ENCODE measurements at regions not wholly inside any gene's neighbourhood (a gene's known extent, or its start where the extent isn't known, plus 50 kb on each side); places are given as distances from the start of the nearest gene placed in this dataset.
"Not testable (repeated sequence)": the region's sequence is repeated elsewhere in the genome, so short reads cannot be mapped to it uniquely, and the experiment has no call there.

DNA sequence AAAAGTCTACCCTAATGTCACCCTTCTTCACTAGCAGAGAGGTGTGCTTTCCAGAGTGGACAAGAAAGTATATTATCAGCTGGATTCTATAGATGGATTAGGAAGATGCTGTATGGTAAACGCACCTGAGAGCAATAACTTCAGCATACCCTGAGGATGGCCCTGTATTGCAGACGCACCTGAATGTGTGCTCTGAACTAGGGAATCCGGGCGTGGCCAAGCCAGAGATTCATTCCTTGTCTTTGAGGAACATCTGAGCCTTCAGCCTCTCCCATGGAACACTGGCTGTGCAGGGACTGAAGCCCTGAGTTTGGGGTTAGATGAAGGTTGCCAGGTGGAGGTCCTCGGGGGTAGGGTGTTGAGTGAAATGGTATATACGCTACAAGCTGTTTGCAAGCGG lies 66.2 kb upstream of the NFE2L3 start:
- no peaks in the 10 kb centered on the region for H3K9me3 ChIP-seq (ENCODE audit: control insufficient read depth, insufficient read depth, low read length)
- TF ChIP-seq, protein P1, sequence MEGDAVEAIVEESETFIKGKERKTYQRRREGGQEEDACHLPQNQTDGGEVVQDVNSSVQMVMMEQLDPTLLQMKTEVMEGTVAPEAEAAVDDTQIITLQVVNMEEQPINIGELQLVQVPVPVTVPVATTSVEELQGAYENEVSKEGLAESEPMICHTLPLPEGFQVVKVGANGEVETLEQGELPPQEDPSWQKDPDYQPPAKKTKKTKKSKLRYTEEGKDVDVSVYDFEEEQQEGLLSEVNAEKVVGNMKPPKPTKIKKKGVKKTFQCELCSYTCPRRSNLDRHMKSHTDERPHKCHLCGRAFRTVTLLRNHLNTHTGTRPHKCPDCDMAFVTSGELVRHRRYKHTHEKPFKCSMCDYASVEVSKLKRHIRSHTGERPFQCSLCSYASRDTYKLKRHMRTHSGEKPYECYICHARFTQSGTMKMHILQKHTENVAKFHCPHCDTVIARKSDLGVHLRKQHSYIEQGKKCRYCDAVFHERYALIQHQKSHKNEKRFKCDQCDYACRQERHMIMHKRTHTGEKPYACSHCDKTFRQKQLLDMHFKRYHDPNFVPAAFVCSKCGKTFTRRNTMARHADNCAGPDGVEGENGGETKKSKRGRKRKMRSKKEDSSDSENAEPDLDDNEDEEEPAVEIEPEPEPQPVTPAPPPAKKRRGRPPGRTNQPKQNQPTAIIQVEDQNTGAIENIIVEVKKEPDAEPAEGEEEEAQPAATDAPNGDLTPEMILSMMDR (IDR thresholded peaks at IDR 0.05; ENCODE audit: low read depth, low read length) = no peak
- no peak overlapping the region for H3K4me3 ChIP-seq (ENCODE audit: low read depth, low read length)
- CTCF ChIA-PET = interaction anchor here (9.7 kb wide), 1 partner anchor 278 kb away, joined by 278 read pairs; no protein-coding TSS in a partner anchor
- DNase-seq (ENCODE audit: low read depth, low spot score) = no peak
- no peak overlapping the region for H3K27ac ChIP-seq (ENCODE audit: low read depth, low read length)
- POLR2A ChIA-PET = no interaction called here
- H3K27me3 ChIP-seq (ENCODE audit: control insufficient read depth, insufficient read depth, low read length) = peaks cover 16% of the 10 kb centered on the region

GRCh38 chr7:26087321-26088091 lies 64.5 kb upstream of the NFE2L3 start:
- DNase-seq (ENCODE audit: low read depth, low spot score) = no peak
- no peak overlapping the region for H3K27ac ChIP-seq (ENCODE audit: low read depth, low read length)
- peaks cover 13% of the 10 kb centered on the region for H3K27me3 ChIP-seq (ENCODE audit: control insufficient read depth, insufficient read depth, low read length)
- H3K9me3 ChIP-seq (ENCODE audit: control insufficient read depth, insufficient read depth, low read length) = no peaks in the 10 kb centered on the region
- H3K4me3 ChIP-seq (ENCODE audit: low read depth, low read length) = no peak overlapping the region
- ChIA-PET CTCF (interaction anchor here (1.7 to 9.7 kb wide), 3 partner anchors 15 to 276 kb away, joined by 5 to 278 read pairs (median 165); partner anchors contain the start of gene HNRNPA2B1), POLR2A (no interaction called here)
- TF ChIP-seq, protein P1 (IDR thresholded peaks at IDR 0.05; ENCODE audit: low read depth, low read length) = no peak

GRCh38 chr7:26089469-26089868 lies 62.5 kb upstream of the NFE2L3 start:
- not testable (repeated sequence) for H3K9me3 ChIP-seq (ENCODE audit: control insufficient read depth, insufficient read depth, low read length); H3K4me3 ChIP-seq (ENCODE audit: low read depth, low read length); DNase-seq (ENCODE audit: low read depth, low spot score); H3K27me3 ChIP-seq (ENCODE audit: control insufficient read depth, insufficient read depth, low read length); H3K27ac ChIP-seq (ENCODE audit: low read depth, low read length)
- ChIA-PET POLR2A (interaction anchor here (0.6 kb wide), 1 partner anchor 112 kb away, joined by 4 read pairs; the partner anchor contains the start of gene CBX3), CTCF (interaction anchor here (0.7 to 9.7 kb wide), 11 partner anchors 11 to 281 kb away, joined by 3 to 278 read pairs (median 13); partner anchors contain the start of gene HNRNPA2B1)

DNA sequence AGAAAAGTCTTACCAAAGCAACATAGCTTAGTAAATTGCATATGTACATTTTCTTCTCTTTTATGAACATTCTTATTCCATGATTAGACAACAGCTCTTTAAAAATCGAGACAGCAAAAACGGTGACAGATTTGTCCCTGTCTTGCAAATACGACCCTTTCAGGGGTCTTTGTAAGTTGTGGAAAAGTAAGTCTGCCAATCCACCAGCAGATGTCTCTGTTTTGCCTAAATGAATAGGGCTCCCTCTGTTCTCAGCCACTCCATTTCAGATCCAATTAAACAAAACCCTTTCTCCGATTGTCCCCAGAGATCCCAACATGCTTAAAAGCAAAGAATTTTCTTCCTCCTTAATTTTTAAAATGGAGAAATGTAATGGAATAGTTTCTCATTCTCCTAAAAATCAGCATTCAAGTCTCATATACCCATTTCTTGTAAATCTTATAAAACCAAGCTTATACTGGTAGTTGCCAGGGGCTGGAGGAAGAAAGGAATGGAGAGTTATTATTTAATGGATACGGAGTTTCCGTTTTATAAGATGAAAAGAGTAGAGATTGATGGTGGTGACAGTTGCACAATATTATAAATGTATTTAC lies 61.0 kb upstream of the NFE2L3 start:
- DNase-seq (ENCODE audit: low read depth, low spot score) = peak; percentile 26
- peaks cover 5% of the 10 kb centered on the region for H3K27me3 ChIP-seq (ENCODE audit: control insufficient read depth, insufficient read depth, low read length)
- TF ChIP-seq, protein P1 (IDR thresholded peaks at IDR 0.05; ENCODE audit: low read depth, low read length) = peak; percentile 87
- POLR2A ChIA-PET = interaction anchor here (0.6 kb wide), 1 partner anchor 109 kb away, joined by 3 read pairs; no protein-coding TSS in a partner anchor
- H3K4me3 ChIP-seq (ENCODE audit: low read depth, low read length) = no peak overlapping the region
- no peaks in the 10 kb centered on the region for H3K9me3 ChIP-seq (ENCODE audit: control insufficient read depth, insufficient read depth, low read length)
- no peak overlapping the region for H3K27ac ChIP-seq (ENCODE audit: low read depth, low read length)
- CTCF ChIA-PET = interaction anchor here (0.5 to 9.7 kb wide), 75 partner anchors 8 to 1089 kb away, joined by 3 to 278 read pairs (median 4); partner anchors contain the start of genes CBX3, HNRNPA2B1, HOXA7 and NFE2L3

DNA sequence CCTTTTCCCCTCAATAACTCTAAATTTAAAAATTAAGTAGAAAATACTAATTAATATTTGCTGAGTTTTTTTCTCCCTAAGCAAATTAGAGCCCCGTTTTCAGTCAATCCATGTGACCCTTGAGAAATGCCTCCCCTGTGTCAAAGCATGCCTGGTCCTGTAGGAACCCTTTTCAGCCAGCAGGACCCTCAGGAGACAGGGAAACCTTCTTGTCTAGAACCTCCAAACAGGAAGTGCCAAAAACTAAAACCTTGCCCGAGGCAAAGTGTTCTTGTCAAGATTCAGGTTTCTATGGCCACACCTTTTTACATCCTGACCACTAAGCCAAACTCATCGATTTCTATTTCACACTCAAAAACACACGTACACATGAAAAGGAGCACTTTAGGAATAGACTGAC lies 60.1 kb upstream of the NFE2L3 start:
- Histone ChIP-seq H3K27ac (ENCODE audit: low read depth, low read length) (no peak overlapping the region), H3K27me3 (ENCODE audit: control insufficient read depth, insufficient read depth, low read length) (peaks cover 5% of the 10 kb centered on the region), H3K9me3 (ENCODE audit: control insufficient read depth, insufficient read depth, low read length) (no peaks in the 10 kb centered on the region), H3K4me3 (ENCODE audit: low read depth, low read length) (no peak overlapping the region)
- ChIA-PET POLR2A (interaction anchor here (1.5 kb wide), 1 partner anchor 108 kb away, joined by 4 read pairs; no protein-coding TSS in a partner anchor), CTCF (interaction anchor here (1.1 to 9.7 kb wide), 12 partner anchors 9 to 575 kb away, joined by 3 to 278 read pairs (median 12); partner anchors contain the start of gene HNRNPA2B1)
- DNase-seq (ENCODE audit: low read depth, low spot score) = no peak
- TF ChIP-seq, protein P1 (IDR thresholded peaks at IDR 0.05; ENCODE audit: low read depth, low read length) = peak; percentile 49

Measured in AG04450 (cell line).